Fibroblast of villous mesenchyme (primary cell): ENCODE measurements at regions not wholly inside any gene's neighbourhood (a gene's known extent, or its start where the extent isn't known, plus 50 kb on each side); places are given as distances from the start of the nearest gene placed in this dataset.

Source experiments
- DNase-seq: peaks from one replicate; pipeline ENCODE4 v3.0.0-alpha.2; 2010; ENCODE audit warnings: low read depth
- H3K4me3 ChIP-seq: 2 replicates; pipeline ENCODE4 v1.5.1; 2011; ENCODE audit warnings: low read depth, mild to moderate bottlenecking, low read length
- TF ChIP-seq, protein P1 (sequence below): IDR thresholded peaks from 2 replicates; pipeline ENCODE4 v1.5.1; 2012; ENCODE audit warnings: low read depth, mild to moderate bottlenecking, low read length; ENCODE audit not compliant: insufficient read depth

- no peak overlapping the region for H3K4me3 ChIP-seq
- TF ChIP-seq, protein P1, sequence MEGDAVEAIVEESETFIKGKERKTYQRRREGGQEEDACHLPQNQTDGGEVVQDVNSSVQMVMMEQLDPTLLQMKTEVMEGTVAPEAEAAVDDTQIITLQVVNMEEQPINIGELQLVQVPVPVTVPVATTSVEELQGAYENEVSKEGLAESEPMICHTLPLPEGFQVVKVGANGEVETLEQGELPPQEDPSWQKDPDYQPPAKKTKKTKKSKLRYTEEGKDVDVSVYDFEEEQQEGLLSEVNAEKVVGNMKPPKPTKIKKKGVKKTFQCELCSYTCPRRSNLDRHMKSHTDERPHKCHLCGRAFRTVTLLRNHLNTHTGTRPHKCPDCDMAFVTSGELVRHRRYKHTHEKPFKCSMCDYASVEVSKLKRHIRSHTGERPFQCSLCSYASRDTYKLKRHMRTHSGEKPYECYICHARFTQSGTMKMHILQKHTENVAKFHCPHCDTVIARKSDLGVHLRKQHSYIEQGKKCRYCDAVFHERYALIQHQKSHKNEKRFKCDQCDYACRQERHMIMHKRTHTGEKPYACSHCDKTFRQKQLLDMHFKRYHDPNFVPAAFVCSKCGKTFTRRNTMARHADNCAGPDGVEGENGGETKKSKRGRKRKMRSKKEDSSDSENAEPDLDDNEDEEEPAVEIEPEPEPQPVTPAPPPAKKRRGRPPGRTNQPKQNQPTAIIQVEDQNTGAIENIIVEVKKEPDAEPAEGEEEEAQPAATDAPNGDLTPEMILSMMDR: no peak
- peak; percentile 71 for DNase-seq
These were observed 553.6 kb downstream of the NUF2 start for GRCh38 chr1:163875200-163875926.

GRCh38 chr1:163875927-163876320 is 554.2 kb downstream of the NUF2 start:
- DNase-seq: peak; percentile 81
- TF ChIP-seq, protein P1: no peak
- no peak overlapping the region for H3K4me3 ChIP-seq

- TF ChIP-seq, protein P1: no peak
- DNase-seq: peak; percentile 19
- H3K4me3 ChIP-seq: no peak overlapping the region
These were observed 554.8 kb downstream of the NUF2 start for GRCh38 chr1:163876546-163876945.

DNA sequence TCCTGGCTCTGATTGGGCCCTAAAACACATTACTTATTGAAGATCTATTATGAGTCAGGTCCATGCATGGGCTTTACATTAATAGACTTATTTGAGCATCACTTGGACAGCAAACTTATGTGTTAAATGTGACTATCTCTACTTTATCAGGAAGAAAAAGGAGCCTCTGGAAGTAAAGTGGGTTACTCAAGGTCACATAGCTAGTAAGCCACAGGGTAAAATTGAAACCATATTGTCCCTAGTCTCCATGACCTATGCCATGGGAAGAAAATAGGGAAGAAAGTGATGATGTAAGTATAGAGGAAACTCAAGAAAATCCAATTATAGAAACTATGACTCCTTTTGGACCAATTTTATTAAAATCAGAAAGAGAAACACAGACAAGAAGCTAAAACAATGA is 555.3 kb downstream of the NUF2 start:
- peak; percentile 41 for DNase-seq
- TF ChIP-seq, protein P1: no peak

GRCh38 chr1:163885510-163885909 is 563.8 kb downstream of the NUF2 start:
- no peak overlapping the region for H3K4me3 ChIP-seq
- TF ChIP-seq, protein P1: no peak
- DNase-seq: no peak

More for the DNA sequence above, 555.3 kb downstream of the NUF2 start:
- no peak overlapping the region for H3K4me3 ChIP-seq

- H3K4me3 ChIP-seq: no peak overlapping the region
- TF ChIP-seq, protein P1: no peak
- no peak for DNase-seq
These were observed 574.2 kb downstream of the NUF2 start for GRCh38 chr1:163896001-163896400.

- peak; percentile 55 for DNase-seq
- TF ChIP-seq, protein P1: no peak
- no peak overlapping the region for H3K4me3 ChIP-seq
These were observed 575.8 kb downstream of the NUF2 start for GRCh38 chr1:163897412-163898155.
